ENCODE measurements at regions not wholly inside any gene's neighbourhood (a gene's known extent, or its start where the extent isn't known, plus 50 kb on each side); places are given as distances from the start of the nearest gene placed in this dataset.

DNA sequence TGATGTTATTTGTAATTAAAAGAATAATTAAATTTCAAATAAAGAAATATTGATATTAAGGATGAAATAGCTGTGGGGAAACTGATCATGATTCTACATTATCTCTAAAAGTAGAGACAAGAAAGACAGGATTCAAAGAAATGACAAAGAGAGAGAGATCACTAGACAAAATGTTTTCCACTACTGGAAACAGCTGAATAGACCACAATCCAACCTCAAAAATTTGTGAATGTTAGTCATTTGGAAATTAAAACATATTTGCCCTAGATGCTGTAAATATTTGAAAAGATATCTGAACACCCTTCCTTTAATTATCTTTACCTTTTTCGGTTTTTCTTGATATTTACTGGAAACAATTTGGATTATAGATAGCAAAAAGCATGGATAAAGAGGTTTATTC, 414.9 kb downstream of the CENPC start:
- no peak for TF ChIP-seq EZH2 (IDR thresholded peaks at IDR 0.05; ENCODE audit: insufficient read depth, poor library complexity, severe bottlenecking)
- no peak for TF ChIP-seq EZH2phosphoT487 (IDR thresholded peaks at IDR 0.05; ENCODE audit: insufficient read depth, low read depth)

Data from GM23248 (cell line).